Adrenal gland (tissue), 9 donors: ENCODE measurements at regions not wholly inside any gene's neighbourhood (a gene's known extent, or its start where the extent isn't known, plus 50 kb on each side); places are given as distances from the start of the nearest gene placed in this dataset.

Experiments used
- DNase-seq, 7 donors: peaks; one replicate each; pipeline ENCODE4 v3.0.0-alpha.2; 2019 to 2020
- H3K27ac ChIP-seq, 5 donors: fragments of 200-600 bp; sonication (generic) in 4 of 5; 1 replicate in 3 of 5; 2 replicates in 2 of 5; pipeline versions ENCODE4 v1.5.1 to v1.8.0; 2016 to 2020; ENCODE audit warnings: mild to moderate bottlenecking in 1 of 5
- H3K27me3 ChIP-seq: fragments of 200-600 bp; 2 replicates; pipeline ENCODE4 v1.8.0; 2021
- H3K36me3 ChIP-seq, 2 donors: fragments of 200-600 bp; replicated peaks in 1 of 2; 1 replicate in 1 of 2; 2 replicates in 1 of 2; pipeline versions ENCODE4 v1.5.1 to v1.8.0; 2018 to 2022
- H3K4me1 ChIP-seq, 2 donors: fragments of 200-600 bp; replicated peaks in 1 of 2; 1 replicate in 1 of 2; 2 replicates in 1 of 2; pipeline versions ENCODE4 v1.5.1 to v1.8.0; 2018 to 2021
- H3K4me3 ChIP-seq, 4 donors: fragments of 200-600 bp; sonication (generic) in 3 of 4; one replicate each; pipeline ENCODE4 v1.5.1; 2016 to 2018
- H3K9me3 ChIP-seq, 3 donors: fragments of 200-600 bp; sonication (generic) in 1 of 3; replicated peaks in 1 of 3; 1 replicate in 2 of 3; 2 replicates in 1 of 3; pipeline versions ENCODE4 v1.5.1 to v1.8.0; 2016 to 2021
- CTCF ChIP-seq, 6 experiments: fragments of 450-650 bp in 4 of 6; fragments of 200-600 bp in 2 of 6; sonication (generic) in 1 of 6; IDR thresholded peaks; 1 replicate in 5 of 6; 2 replicates in 1 of 6; pipeline versions ENCODE4 v1.5.1 to v1.8.0; 2016 to 2021; ENCODE audit warnings: antibody characterized with exemption in 6 of 6, mild to moderate bottlenecking in 2 of 6, moderate library complexity in 1 of 6
- POLR2A ChIP-seq, 2 donors: fragments of 450-650 bp; IDR thresholded peaks; one replicate each; pipeline ENCODE4 v1.6.1; 2017; ENCODE audit warnings: antibody characterized with exemption in 2 of 2, mild to moderate bottlenecking in 2 of 2, moderate library complexity in 1 of 2
- WGBS, 4 donors: extraction: QIAGEN DNeasy Blood & Tissue Kit in 2 of 4; methylation state at CpG; one replicate each; pipeline versions ENCODE4 v1.1.5 to v1.1.7; 2013 to 2017; 5-methylcytosine and 5-hydroxymethylcytosine counted together
- intact Hi-C, 2 donors: fragments of 100-400 bp; cut with DNase I; formaldehyde crosslinking; loops; one replicate each; pipeline versions ENCODE4 v1.14.1 to v1.15.0; 2022 to 2023
- donor health status: healthy with polysubstance abuse.
- donor health status: Bipolar disorder and iron deficiency.
- donor health status: DM: yes; HTN: yes; CAD: no.
- donor health status: DM: no; HTN: no; CAD: no.
- donor health status: DM: no; HTN: no; CAD: no.

- WGBS, 4 donors, result 85 to 93% (median 91%) methylated on average over 3 of the region's 3 CpGs
- peaks cover 13 to 49% of the 10 kb centered on the region in 2 donors for H3K4me1 ChIP-seq
- intact Hi-C loops, result no loop called here
- H3K36me3 ChIP-seq, result no peaks in the 10 kb centered on the region
- no peaks in the 10 kb centered on the region for H3K27me3 ChIP-seq
- no peaks in the 10 kb centered on the region for H3K9me3 ChIP-seq
- H3K4me3 ChIP-seq, result no peak overlapping the region
- H3K27ac ChIP-seq, result no peak overlapping the region
- no peak for TF ChIP-seq POLR2A (IDR thresholded peaks at IDR 0.05)
- no peak for TF ChIP-seq CTCF (IDR thresholded peaks at IDR 0.05)
- DNase-seq, result no peak
Observed at GRCh38 chr14:71533390-71533789, 398.8 kb upstream of the RGS6 start.

DNA sequence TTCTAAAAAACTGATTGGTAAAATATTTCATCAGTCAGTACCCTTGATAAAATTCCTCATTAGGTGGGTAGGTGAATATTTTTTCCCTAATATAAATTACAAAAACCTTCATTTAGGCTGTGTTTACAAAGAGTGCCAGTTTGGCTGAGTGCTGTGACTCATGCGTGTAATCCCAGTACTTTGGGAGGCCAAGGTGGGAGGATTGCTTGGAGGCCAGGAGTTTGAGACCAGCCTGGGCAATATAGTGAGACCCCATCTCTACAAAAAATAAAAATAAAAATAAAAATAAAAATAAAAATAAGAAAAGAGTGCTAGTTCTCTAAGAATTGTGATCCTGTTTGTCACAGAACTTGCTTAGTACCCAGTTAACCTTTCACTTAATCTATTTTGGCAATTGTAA lies 398.4 kb upstream of the RGS6 start:
- no peak overlapping the region for H3K4me3 ChIP-seq
- H3K4me1 ChIP-seq, result peaks cover 17 to 54% of the 10 kb centered on the region in 2 donors
- no peak overlapping the region for H3K27ac ChIP-seq
- intact Hi-C loops, result no loop called here
- TF ChIP-seq POLR2A (IDR thresholded peaks at IDR 0.05), result no peak
- TF ChIP-seq CTCF (IDR thresholded peaks at IDR 0.05), result no peak
- no peaks in the 10 kb centered on the region for H3K36me3 ChIP-seq
- H3K27me3 ChIP-seq, result no peaks in the 10 kb centered on the region
- no peaks in the 10 kb centered on the region for H3K9me3 ChIP-seq
- WGBS, 4 donors, result 95 to 100% (median 98%) methylated on average over 1 of the region's 1 CpG
- no peak for DNase-seq

GRCh38 chr14:71534506-71534905 lies 397.7 kb upstream of the RGS6 start:
- Histone ChIP-seq H3K36me3 (no peaks in the 10 kb centered on the region), H3K4me3 (no peak overlapping the region), H3K27me3 (no peaks in the 10 kb centered on the region), H3K27ac (no peak overlapping the region), H3K9me3 (no peaks in the 10 kb centered on the region), H3K4me1 (peaks cover 24 to 56% of the 10 kb centered on the region in 2 donors)
- no peak for TF ChIP-seq POLR2A (IDR thresholded peaks at IDR 0.05)
- TF ChIP-seq CTCF (IDR thresholded peaks at IDR 0.05), result no peak
- WGBS, 4 donors, result 92 to 100% (median 99%) methylated on average over 1 of the region's 1 CpG
- intact Hi-C loops, result no loop called here
- no peak for DNase-seq

DNA sequence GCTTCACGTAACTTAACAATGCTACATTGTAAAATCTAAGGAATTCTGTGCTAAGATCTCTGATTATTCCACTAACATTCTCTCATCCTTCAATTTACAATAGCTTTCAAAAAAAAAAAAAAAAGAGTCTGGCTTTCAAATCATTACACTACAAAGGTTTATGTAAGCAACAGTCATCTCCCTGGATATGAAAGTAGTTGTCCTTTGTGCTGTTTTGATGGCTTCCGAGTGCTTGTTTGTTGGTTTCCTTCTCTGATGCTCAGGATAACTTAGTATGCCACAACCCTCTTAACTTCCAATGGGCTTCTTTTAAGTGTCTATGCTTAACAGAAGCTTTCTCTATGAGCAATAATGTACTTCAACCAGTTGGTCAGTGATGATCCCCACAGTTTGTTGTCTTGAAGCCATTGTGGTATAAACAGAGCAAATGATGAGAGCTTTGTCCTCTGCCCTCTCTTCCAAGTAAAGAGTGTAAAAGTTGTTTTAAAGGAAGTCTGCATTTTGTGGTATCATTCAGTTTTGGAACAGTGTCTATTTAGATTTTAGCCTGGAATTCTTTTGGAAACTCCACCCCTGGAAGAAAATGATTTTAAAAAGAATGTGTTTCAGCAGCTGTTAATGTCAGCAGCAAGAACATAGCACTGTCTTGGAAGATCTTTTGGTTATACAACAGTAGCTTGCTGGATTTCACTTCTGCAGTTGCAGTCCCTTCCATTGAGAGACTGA lies 396.1 kb upstream of the RGS6 start:
- no peak for DNase-seq
- Histone ChIP-seq H3K36me3 (no peaks in the 10 kb centered on the region), H3K27ac (peak overlapping the region in 1 of 5 donors; percentile 18), H3K4me1 (peaks cover 25 to 62% of the 10 kb centered on the region in 2 donors), H3K27me3 (no peaks in the 10 kb centered on the region), H3K4me3 (no peak overlapping the region), H3K9me3 (no peaks in the 10 kb centered on the region)
- intact Hi-C loops, result no loop called here
- no peak for TF ChIP-seq POLR2A (IDR thresholded peaks at IDR 0.05)
- TF ChIP-seq CTCF (IDR thresholded peaks at IDR 0.05), result no peak
- 83 to 93% (median 88%) methylated on average over 2 of the region's 2 CpGs for WGBS, 4 donors
